Body of pancreas (tissue), 4 donors: ENCODE measurements at regions not wholly inside any gene's neighbourhood (a gene's known extent, or its start where the extent isn't known, plus 50 kb on each side); places are given as distances from the start of the nearest gene placed in this dataset.

Experiments
- POLR2A ChIP-seq, 3 donors: fragments of 450-650 bp; IDR thresholded peaks; one replicate each; pipeline ENCODE4 v1.6.1; 2016; ENCODE audit warnings: antibody characterized with exemption in 3 of 3, mild to moderate bottlenecking in 2 of 3
- TF ChIP-seq, protein P1 (sequence below), 7 experiments: fragments of 450-650 bp in 4 of 7; fragments of 200-600 bp in 3 of 7; sonication (generic) in 3 of 7; IDR thresholded peaks; one replicate each; pipeline ENCODE4 v1.5.1; 2016 to 2019; ENCODE audit warnings: antibody characterized with exemption in 7 of 7

DNA sequence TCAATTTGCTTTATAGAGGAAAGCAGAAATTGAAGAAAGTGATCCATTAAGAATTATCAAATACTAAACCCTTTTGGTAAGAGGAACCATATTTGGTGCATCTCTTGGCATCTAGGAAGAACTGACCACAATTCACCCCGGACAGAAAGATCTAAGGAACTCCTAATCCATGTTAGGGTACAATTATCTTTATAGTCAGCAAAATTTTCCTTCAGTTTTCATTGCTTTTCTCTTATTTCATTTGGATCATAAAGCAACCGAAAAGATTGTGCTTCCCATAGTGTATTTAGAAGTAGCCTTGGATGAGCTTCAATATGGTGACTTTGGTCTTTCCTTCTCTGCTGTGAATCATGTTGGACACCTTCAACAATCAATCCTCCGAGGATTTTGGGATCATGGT lies 50.1 kb upstream of the IGFBP5 start:
- TF ChIP-seq, protein P1, sequence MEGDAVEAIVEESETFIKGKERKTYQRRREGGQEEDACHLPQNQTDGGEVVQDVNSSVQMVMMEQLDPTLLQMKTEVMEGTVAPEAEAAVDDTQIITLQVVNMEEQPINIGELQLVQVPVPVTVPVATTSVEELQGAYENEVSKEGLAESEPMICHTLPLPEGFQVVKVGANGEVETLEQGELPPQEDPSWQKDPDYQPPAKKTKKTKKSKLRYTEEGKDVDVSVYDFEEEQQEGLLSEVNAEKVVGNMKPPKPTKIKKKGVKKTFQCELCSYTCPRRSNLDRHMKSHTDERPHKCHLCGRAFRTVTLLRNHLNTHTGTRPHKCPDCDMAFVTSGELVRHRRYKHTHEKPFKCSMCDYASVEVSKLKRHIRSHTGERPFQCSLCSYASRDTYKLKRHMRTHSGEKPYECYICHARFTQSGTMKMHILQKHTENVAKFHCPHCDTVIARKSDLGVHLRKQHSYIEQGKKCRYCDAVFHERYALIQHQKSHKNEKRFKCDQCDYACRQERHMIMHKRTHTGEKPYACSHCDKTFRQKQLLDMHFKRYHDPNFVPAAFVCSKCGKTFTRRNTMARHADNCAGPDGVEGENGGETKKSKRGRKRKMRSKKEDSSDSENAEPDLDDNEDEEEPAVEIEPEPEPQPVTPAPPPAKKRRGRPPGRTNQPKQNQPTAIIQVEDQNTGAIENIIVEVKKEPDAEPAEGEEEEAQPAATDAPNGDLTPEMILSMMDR (IDR thresholded peaks at IDR 0.05) = no peak
- no peak for TF ChIP-seq POLR2A (IDR thresholded peaks at IDR 0.05)
